Epithelial cell of esophagus (primary cell): ENCODE measurements at regions not wholly inside any gene's neighbourhood (a gene's known extent, or its start where the extent isn't known, plus 50 kb on each side); places are given as distances from the start of the nearest gene placed in this dataset.

Experiments
- DNase-seq: peaks from one replicate; pipeline ENCODE4 v3.0.0; 2010; ENCODE audit warnings: low read depth
- H3K4me3 ChIP-seq: 2 replicates; pipeline ENCODE4 v1.5.1; 2011; ENCODE audit warnings: mild to moderate bottlenecking, low read length, control low read depth
- TF ChIP-seq, protein P1 (sequence below): IDR thresholded peaks from 2 replicates; pipeline ENCODE4 v1.5.1; 2011; ENCODE audit warnings: low read depth, mild to moderate bottlenecking, low read length, control low read depth, inconsistent platforms; ENCODE audit not compliant: insufficient read depth; ENCODE audit errors: missing control alignments

DNA sequence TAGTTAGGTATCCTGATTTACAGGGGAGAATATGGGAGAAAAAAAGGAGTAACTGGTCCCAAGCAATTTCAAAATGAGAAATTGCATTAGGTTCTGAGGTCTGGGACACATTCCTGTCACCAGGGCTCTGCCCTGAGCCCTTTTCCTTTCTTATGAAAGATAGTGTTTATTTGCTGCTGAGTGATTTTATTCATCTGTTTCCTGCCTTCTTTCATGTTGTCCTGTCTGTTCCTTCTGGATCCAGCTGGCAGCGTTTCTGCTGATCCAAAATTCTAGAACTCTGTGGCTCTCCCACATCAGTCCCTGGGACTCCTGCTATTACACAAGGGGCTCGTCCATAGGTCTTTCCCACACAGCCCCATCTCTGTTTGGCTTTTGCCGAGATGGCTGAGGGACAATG, 519.1 kb upstream of the SALL3 start:
- no peak for DNase-seq
- TF ChIP-seq, protein P1, sequence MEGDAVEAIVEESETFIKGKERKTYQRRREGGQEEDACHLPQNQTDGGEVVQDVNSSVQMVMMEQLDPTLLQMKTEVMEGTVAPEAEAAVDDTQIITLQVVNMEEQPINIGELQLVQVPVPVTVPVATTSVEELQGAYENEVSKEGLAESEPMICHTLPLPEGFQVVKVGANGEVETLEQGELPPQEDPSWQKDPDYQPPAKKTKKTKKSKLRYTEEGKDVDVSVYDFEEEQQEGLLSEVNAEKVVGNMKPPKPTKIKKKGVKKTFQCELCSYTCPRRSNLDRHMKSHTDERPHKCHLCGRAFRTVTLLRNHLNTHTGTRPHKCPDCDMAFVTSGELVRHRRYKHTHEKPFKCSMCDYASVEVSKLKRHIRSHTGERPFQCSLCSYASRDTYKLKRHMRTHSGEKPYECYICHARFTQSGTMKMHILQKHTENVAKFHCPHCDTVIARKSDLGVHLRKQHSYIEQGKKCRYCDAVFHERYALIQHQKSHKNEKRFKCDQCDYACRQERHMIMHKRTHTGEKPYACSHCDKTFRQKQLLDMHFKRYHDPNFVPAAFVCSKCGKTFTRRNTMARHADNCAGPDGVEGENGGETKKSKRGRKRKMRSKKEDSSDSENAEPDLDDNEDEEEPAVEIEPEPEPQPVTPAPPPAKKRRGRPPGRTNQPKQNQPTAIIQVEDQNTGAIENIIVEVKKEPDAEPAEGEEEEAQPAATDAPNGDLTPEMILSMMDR, result no peak

DNA sequence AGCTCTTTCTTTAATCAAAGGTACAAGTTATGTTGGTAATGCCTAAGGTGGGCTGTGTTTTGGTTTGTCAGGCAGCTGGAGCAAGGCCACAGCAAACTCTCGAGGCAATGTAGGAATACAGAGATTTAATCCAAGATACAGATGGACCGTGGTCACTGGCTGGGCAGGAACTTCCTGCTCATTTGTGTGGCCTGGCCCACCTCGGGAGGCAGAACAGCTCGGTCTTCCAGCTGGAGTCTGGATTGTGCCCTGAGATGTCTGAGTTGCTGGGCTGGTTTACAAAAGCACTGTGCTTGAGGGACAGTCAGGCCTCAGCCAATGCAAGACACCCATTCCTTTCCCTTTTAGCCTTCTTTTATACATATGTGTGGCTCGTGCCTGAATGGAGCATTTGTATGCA, 506.1 kb upstream of the SALL3 start:
- TF ChIP-seq, protein P1, result no peak
- DNase-seq, result no peak

More for the DNA sequence above, 519.1 kb upstream of the SALL3 start:
- H3K4me3 ChIP-seq, result no peak overlapping the region

DNA sequence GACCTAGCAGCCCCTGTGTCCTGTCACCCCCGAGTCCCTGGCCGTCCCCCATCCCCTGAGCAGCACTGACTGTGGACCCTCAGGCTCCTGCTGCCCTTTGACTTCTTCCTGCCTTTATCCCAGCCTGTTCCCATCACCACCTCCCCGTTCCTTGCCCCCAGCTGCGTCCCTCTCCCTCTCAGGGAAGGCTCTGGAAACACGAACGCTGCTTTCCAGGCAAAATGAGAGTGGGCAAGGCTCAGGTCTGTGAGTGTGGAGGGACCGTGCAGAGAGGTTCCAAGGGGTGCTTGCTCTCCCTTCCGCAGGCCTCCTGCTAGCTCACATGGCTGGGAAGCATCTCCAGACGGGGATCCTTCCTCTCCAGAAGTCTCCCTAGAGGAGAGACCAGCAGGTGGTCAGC, 501.8 kb upstream of the SALL3 start:
- TF ChIP-seq, protein P1, result no peak
- DNase-seq, result no peak
- H3K4me3 ChIP-seq, result no peak overlapping the region

More for the DNA sequence above, 506.1 kb upstream of the SALL3 start:
- no peak overlapping the region for H3K4me3 ChIP-seq

DNA sequence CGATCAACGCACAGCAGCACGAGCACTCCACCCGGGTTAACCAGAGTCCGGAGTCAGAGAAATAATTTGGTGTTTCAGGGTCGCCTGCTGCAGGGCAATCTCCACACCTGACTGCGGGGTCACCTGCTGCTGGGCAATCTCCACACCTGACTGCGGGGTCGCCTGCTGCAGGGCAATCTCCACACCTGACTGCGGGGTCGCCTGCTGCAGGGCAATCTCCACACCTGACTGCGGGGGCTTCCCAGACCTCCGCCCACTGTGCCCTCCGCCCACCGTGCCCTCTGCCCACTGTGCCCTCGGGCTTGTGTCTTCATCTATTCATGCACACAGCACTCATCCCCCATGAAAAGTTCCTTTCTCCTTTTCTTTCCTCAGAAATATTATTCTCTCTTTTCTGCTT, 500.2 kb upstream of the SALL3 start:
- TF ChIP-seq, protein P1, result no peak
- H3K4me3 ChIP-seq, result no peak overlapping the region
- DNase-seq, result no peak

DNA sequence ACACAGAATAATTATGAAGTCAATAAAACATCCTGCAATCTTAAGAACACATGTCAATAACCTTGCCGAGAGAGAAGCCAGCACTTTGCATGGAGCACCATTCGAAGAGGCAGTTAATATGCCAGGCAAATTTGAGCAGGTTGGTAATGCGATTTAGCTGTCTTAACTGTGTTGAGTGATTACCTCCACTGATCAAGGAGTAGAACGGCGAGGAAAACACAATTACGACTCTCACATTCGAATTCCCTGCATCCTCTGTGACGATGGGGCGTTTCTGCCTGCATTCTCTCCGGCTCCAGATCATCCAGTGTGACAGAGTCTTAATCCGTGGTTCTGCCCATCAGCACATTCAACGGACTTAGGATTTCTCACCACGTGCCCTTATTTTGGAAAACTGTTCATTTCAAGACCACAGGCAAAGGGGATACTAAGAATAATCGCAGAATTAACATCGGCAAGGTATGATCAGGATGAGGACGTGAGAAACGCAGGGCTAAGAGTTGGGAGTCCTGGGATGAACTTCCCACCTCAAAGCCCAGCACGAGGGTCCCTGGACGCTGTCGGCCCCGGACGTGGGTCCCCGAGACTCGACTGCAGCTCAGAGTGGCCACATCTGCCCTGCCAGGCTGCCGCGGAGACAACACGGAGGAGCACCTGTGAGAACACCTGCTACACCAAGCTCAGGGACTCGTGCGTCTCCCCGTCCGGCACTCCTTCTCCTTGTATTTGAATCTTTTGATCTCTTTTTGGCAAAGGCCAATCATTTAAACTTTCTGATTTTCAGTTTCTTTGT, 499.2 kb upstream of the SALL3 start:
- TF ChIP-seq, protein P1, result no peak
- no peak for DNase-seq
- no peak overlapping the region for H3K4me3 ChIP-seq

DNA sequence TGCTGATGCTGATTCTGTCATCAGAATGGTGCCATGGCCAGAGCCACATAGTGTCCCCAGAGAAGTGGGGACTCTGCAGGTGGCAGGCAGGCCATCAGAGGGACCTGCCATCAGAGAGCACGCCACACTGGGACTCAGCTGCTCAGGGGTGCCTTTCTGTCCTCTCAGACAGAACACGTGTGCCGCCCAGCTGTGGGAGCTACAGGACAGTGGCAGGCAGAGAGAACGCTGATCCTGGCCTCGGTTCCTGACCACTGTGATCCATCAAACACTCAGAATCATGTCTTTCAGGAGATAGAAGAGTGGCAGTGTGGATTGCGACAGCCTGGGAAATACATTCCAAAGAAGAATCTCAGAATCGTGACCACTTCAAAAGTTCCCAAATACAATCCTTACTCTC, 497.2 kb upstream of the SALL3 start:
- no peak for DNase-seq
- TF ChIP-seq, protein P1, result no peak
- H3K4me3 ChIP-seq, result no peak overlapping the region

DNA sequence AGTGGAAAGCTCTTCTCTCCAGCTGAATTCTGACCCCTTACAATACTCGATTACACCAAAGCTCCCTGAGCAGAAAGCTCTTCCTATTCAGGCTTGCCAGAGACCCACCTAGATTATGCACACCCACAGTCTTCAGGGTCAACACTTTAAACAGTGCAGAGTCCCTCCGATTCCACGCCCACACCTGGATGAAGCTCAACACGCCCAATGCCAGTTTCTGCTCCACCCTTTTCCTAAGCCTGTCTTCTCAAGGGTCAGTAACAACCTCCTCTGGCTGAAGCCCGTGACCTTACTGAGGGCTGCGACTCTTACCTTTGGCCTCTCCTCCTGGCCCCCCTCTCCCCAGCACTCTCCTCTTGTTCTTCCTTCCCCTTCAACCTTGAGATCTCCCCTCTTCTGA, 492.0 kb upstream of the SALL3 start:
- DNase-seq, result no peak
- H3K4me3 ChIP-seq, result no peak overlapping the region
- TF ChIP-seq, protein P1, result no peak
